Left cardiac atrium (tissue), 4 donors: ENCODE measurements at regions not wholly inside any gene's neighbourhood (a gene's known extent, or its start where the extent isn't known, plus 50 kb on each side); places are given as distances from the start of the nearest gene placed in this dataset.

ENCODE experiments used
- ATAC-seq, 2 donors: fragments of 200-7000 bp; cut with Tn5 transposase; one replicate each; pipeline ENCODE4 v1.9.1; 2020; ENCODE audit warnings: mild to moderate bottlenecking in 2 of 2, moderate library complexity in 2 of 2
- DNase-seq: peaks from one replicate; pipeline ENCODE4 v3.0.0-alpha.2; 2020
- intact Hi-C, 2 donors: fragments of 100-400 bp; cut with DNase I; formaldehyde crosslinking; loops; one replicate each; pipeline versions ENCODE4 v1.14.1 to v1.15.1; 2022 to 2023
- donor health status: DM: no; HTN: yes; CAD: no.
- donor health status: DM: no; HTN: yes; CAD: no; lungs with severe emphysema.
- donor health status: DM: yes; HTN: yes; CAD: no.
- donor health status: Dilated cardiomyopathy.

- intact Hi-C loops = no loop called here
- ATAC-seq = no peak
- DNase-seq = no peak
These were observed 221.7 kb downstream of the BCOR start for GRCh38 chrX:39875834-39876628.

DNA sequence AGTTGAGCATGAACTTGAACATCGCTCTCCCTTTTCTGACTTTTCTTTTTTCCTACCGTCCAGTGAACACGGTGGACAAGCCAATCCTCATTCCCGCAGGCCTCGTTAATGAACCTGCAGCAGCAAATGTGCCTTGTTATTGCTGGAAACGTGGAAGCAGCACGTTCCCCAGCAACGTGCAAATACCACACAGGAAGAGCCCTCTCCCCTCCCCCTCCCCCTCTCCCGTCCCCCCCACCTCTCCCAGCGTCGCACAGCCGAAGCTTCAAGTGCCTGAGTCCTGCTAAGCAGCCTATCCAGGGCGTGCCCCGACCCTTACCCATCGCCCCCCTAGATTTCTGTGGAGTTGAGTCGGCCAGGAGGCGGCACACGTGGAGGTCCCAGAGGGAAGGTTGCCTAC lies 219.9 kb downstream of the BCOR start:
- DNase-seq = no peak
- intact Hi-C loops = no loop called here
- no peak for ATAC-seq

DNA sequence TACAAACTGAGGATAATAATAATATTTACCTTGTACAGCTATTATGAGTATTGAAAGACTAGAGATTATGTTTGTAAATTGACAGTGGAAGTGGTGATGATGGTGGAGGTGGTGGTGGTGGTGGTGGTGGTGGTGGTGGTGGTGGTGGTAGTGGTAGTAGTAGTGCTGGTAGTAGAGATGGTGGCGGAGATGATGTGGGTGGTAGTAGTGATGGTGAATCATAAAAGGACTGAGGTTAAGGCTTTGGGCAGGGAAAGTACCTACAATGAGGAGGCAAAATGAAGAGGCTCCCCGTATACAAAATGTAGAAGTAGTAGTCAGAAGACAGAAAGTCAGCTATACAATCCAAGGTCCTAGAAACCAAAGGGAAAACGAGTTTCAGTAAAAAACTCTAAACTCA lies 214.1 kb downstream of the BCOR start:
- ATAC-seq = no peak
- intact Hi-C loops = no loop called here
- no peak for DNase-seq

GRCh38 chrX:39886282-39886681 lies 211.5 kb downstream of the BCOR start:
- DNase-seq (no peak), ATAC-seq (peak; percentile 66 to 69)
- intact Hi-C loops = no loop called here

DNA sequence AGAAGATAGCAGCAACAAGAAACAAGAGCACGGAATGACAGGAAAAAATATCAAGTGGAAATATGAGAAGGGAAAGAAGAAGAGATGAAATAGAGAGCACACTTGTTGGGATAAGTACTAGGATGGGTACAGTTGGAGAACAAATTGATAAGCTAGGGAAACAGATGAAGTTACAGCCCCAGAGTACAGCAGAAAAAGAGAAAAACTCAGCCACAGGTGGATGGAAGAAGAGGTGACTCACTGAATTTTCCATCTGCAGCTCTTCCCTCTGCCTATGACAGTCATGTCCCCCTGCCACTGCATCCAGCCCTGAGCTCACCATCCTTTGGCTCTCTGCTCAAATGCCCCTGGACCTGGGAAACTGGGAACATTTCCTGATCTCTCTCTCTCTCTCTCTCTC lies 209.0 kb downstream of the BCOR start:
- intact Hi-C loops = no loop called here
- no peak for ATAC-seq
- no peak for DNase-seq

GRCh38 chrX:39889704-39890103 lies 208.1 kb downstream of the BCOR start:
- DNase-seq (no peak), ATAC-seq (no peak)
- intact Hi-C loops = no loop called here

- DNase-seq (no peak), ATAC-seq (peak; percentile 71 to 80)
- intact Hi-C loops = no loop called here
These were observed 207.0 kb downstream of the BCOR start for GRCh38 chrX:39890807-39891206.

- ATAC-seq (no peak), DNase-seq (no peak)
- intact Hi-C loops = no loop called here
These were observed 206.0 kb downstream of the BCOR start for GRCh38 chrX:39891781-39892180.

DNA sequence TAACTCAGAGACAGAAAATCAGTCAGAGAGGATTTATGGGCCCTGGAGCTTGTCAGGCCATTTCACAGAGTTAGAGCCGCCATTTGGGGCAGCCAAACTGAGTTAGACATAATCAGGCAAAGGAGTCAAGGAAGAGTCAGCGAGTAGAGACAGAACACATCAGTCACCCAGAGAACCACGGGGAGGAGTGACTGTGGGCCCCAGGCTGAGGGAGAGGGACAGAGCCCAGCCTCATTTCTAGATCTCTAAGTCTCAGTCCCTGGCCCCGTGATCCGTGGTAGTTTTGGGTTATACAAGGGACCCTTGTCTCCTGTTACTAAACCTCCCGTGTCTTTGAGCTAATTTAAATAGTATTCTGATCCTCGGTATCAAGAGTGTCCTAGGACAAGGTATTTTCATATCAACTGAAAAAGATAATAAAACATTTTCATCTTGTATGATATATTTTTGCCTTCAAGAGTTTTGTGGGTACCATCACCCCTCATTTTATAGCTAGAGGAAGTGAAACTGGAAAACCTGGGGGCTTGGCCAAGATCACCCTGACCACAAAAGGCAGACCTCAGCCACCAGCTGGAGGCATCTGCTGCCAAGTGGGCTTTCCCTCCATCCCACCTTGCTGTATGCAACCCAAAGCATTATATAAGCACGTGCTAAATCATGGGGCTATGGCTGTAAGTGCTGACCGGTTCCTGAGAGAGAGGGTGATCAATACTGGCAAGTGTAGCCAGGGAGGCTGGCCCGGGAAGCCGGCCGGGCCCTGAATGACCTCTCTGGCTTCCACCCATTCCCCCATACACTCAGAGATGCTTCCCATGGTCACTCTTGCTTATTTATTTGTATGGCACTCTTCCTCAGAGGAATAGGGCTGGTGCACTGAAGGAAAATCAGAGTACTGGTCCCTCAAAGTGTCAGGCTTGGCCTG lies 204.1 kb downstream of the BCOR start:
- ATAC-seq (no peak), DNase-seq (no peak)
- intact Hi-C loops = no loop called here

GRCh38 chrX:39894683-39895082 lies 203.1 kb downstream of the BCOR start:
- intact Hi-C loops = loop anchor here in 1 of 2 donors (5.0 kb wide), 1 partner anchor 118 kb away; no protein-coding TSS in a partner anchor
- ATAC-seq (no peak), DNase-seq (no peak)

GRCh38 chrX:39895218-39896110 lies 202.3 kb downstream of the BCOR start:
- intact Hi-C loops = loop anchor here in 1 of 2 donors (5.0 kb wide), 1 partner anchor 117 kb away; no protein-coding TSS in a partner anchor
- ATAC-seq (peak; percentile 18 to 40), DNase-seq (peak; percentile 44)

GRCh38 chrX:39896951-39897740 lies 200.6 kb downstream of the BCOR start:
- intact Hi-C loops = loop anchor here in 1 of 2 donors (5.0 kb wide), 1 partner anchor 115 kb away; no protein-coding TSS in a partner anchor
- peak; percentile 36 for DNase-seq
- peak; percentile 53 to 81 for ATAC-seq

GRCh38 chrX:39897741-39898097 lies 200.0 kb downstream of the BCOR start:
- no peak for DNase-seq
- no peak for ATAC-seq
- intact Hi-C loops = loop anchor here in 1 of 2 donors (5.0 kb wide), 1 partner anchor 115 kb away; no protein-coding TSS in a partner anchor

DNA sequence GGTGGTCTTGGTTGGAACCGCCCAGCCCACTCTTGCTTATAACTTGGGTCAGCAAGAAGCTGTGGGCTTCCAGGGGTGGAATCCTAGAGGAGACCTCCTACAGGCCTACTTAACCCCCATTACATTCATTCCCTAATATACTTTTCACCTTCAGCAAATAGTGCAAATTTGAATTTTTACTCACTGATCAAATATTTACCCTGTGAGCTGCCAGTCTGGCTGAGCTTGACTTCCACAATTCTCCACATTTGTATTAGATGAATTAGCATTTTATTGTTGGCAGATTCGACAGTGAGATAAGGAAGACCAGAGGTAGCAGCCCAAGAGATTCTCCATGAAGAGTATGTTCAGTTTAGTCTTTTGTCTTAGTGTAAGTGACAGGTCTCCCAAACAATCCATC lies 199.6 kb downstream of the BCOR start:
- intact Hi-C loops = loop anchor here in 1 of 2 donors (5.0 kb wide), 1 partner anchor 114 kb away; no protein-coding TSS in a partner anchor
- ATAC-seq = no peak
- DNase-seq = no peak

GRCh38 chrX:39899059-39899458 lies 198.7 kb downstream of the BCOR start:
- intact Hi-C loops = loop anchor here in 1 of 2 donors (5.0 kb wide), 1 partner anchor 113 kb away; no protein-coding TSS in a partner anchor
- no peak for DNase-seq
- no peak for ATAC-seq

DNA sequence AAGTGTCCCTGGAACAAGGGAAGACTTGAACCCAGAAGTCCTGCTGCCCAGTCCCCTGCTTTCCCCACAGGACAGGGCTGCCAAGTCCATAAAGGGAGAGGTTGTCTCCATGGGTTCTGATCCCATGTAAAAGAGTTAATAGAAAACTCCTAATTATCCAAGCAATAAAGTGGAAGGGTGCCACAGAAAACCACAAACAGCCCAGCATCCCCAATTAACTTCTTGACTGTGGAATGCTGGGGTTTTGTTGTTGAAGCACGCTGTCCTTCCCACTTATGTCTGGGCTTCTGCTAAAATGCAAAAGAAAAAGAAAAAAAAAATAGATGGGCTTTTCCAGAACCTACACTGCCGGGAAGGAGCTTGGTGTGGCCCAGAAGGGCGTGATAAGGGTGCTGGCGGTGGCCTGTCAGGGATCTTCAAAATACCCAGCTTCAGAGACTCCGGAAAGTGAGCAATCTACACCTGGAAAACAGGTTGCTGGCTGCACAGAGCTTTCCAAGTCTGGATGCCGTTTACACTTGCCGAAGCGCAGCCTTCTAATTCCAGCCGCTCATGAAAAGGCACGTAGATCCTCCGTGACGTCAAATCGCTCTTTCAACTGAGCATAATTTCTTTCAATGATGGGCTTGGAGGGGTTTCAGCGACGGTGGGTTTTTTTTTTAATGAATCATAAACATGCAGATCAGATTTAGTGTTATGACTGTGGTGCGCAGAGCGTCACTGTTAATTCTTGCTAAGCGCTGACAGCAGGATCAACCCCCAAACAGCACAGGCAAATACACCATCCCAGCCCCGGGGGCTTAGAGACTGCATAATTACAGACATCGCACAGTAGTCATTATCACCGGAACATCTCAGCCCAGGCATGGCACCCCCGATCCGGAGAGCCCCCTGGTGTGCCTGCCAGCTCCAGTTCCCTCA lies 197.6 kb downstream of the BCOR start:
- intact Hi-C loops = loop anchor here (5.0 to 10.0 kb wide), 2 partner anchors 75 to 112 kb away; no protein-coding TSS in a partner anchor

GRCh38 chrX:39900777-39901170 lies 197.0 kb downstream of the BCOR start:
- ATAC-seq = no peak
- intact Hi-C loops = loop anchor here in 1 of 2 donors (10.0 kb wide), 1 partner anchor 76 kb away; no protein-coding TSS in a partner anchor

More for the DNA sequence above, 197.6 kb downstream of the BCOR start:
- no peak for DNase-seq
- no peak for ATAC-seq

More at GRCh38 chrX:39900777-39901170, 197.0 kb downstream of the BCOR start:
- DNase-seq = no peak
